IMR-90 (cell line): ENCODE measurements at regions not wholly inside any gene's neighbourhood (a gene's known extent, or its start where the extent isn't known, plus 50 kb on each side); places are given as distances from the start of the nearest gene placed in this dataset.

Experiments
- MAZ ChIP-seq: IDR thresholded peaks from 2 replicates; pipeline ENCODE4 v1.6.1; 2012; ENCODE audit warnings: low read depth, mild to moderate bottlenecking, low read length, improper control_type of control experiment, moderate library complexity, borderline replicate concordance
- POLR2A ChIP-seq: IDR thresholded peaks from 2 replicates; pipeline ENCODE4 v1.6.1; 2012; ENCODE audit warnings: mild to moderate bottlenecking, low read depth, low read length

- no peak for TF ChIP-seq POLR2A
- no peak for TF ChIP-seq MAZ
Measured at GRCh38 chr3:18097473-18097872, 327.7 kb downstream of the SATB1 start.
